ENCODE measurements at regions not wholly inside any gene's neighbourhood (a gene's known extent, or its start where the extent isn't known, plus 50 kb on each side); places are given as distances from the start of the nearest gene placed in this dataset.

DNA sequence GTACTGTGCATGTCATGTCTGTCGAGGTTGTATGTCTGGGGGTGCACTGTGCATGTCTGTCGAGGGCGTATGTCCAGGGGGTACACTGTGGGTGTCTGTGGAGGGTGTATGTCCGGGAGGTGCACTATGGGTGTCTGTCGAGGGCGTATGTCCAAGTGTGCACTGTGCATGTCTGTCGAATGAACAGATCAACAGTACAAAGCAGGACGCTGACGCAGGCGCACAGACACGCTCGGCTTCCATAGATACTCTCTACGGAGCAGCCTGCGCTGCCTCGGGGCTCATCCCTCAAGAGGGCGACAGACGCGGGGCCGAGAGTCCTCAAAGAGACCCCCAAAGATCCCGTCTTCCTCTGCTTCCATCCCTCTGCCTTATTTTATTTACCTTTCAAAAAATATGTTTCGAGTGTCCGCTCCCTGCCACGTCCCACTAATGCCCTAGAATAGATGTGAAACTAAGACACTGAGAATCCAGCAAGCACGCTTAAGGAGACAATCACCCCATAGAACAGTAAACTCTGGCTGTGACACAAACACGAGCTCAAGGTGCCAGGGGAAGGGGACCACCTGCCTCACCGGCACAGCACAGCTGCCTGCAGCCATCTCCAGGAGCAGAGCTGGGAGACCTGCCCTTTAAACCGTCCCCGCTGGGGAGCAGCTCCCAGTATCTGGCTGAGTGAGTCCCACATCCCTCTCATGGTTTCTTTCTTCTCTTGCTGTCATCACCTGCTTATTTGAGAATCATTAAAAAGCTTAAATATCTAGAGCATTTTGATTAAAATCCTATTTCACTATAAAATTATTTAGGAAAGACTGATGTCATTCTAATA, 250.5 kb upstream of the MYT1L start:
- TF ChIP-seq, protein P1, sequence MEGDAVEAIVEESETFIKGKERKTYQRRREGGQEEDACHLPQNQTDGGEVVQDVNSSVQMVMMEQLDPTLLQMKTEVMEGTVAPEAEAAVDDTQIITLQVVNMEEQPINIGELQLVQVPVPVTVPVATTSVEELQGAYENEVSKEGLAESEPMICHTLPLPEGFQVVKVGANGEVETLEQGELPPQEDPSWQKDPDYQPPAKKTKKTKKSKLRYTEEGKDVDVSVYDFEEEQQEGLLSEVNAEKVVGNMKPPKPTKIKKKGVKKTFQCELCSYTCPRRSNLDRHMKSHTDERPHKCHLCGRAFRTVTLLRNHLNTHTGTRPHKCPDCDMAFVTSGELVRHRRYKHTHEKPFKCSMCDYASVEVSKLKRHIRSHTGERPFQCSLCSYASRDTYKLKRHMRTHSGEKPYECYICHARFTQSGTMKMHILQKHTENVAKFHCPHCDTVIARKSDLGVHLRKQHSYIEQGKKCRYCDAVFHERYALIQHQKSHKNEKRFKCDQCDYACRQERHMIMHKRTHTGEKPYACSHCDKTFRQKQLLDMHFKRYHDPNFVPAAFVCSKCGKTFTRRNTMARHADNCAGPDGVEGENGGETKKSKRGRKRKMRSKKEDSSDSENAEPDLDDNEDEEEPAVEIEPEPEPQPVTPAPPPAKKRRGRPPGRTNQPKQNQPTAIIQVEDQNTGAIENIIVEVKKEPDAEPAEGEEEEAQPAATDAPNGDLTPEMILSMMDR (IDR thresholded peaks at IDR 0.05 in 2 of 3, conservative IDR thresholded peaks at IDR 0.05 in 1 of 3; ENCODE audit: borderline replicate concordance in 1 of 3, insufficient read depth in 1 of 3, low read depth in 2 of 3, low read length in 2 of 3): no peak
- TF ChIP-seq SIN3A (IDR thresholded peaks at IDR 0.05; ENCODE audit: low read depth): no peak
- TF ChIP-seq POLR2AphosphoS5 (IDR thresholded peaks at IDR 0.05; ENCODE audit: low read depth, low read length): no peak
- TF ChIP-seq POLR2A (IDR thresholded peaks at IDR 0.05; ENCODE audit: borderline replicate concordance, extremely low read depth, insufficient read depth, insufficient read length): no peak
- no peak for TF ChIP-seq RAD21 (IDR thresholded peaks at IDR 0.05; ENCODE audit: low read depth)
- TF ChIP-seq, protein P2, sequence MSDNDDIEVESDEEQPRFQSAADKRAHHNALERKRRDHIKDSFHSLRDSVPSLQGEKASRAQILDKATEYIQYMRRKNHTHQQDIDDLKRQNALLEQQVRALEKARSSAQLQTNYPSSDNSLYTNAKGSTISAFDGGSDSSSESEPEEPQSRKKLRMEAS (IDR thresholded peaks at IDR 0.05): no peak
- TF ChIP-seq CEBPB (IDR thresholded peaks at IDR 0.05; ENCODE audit: low read depth): no peak
- TF ChIP-seq EZH2 (IDR thresholded peaks at IDR 0.05): no peak
- no peak for TF ChIP-seq ZNF274 (IDR thresholded peaks at IDR 0.05; ENCODE audit: low read depth, low read length)
- no peak for TF ChIP-seq TCF7L2 (IDR thresholded peaks at IDR 0.05; ENCODE audit: borderline replicate concordance, extremely low read depth, insufficient read depth, insufficient read length)
- TF ChIP-seq FOSL1 (IDR thresholded peaks at IDR 0.05; ENCODE audit: low read depth): no peak
- TF ChIP-seq, protein P3, sequence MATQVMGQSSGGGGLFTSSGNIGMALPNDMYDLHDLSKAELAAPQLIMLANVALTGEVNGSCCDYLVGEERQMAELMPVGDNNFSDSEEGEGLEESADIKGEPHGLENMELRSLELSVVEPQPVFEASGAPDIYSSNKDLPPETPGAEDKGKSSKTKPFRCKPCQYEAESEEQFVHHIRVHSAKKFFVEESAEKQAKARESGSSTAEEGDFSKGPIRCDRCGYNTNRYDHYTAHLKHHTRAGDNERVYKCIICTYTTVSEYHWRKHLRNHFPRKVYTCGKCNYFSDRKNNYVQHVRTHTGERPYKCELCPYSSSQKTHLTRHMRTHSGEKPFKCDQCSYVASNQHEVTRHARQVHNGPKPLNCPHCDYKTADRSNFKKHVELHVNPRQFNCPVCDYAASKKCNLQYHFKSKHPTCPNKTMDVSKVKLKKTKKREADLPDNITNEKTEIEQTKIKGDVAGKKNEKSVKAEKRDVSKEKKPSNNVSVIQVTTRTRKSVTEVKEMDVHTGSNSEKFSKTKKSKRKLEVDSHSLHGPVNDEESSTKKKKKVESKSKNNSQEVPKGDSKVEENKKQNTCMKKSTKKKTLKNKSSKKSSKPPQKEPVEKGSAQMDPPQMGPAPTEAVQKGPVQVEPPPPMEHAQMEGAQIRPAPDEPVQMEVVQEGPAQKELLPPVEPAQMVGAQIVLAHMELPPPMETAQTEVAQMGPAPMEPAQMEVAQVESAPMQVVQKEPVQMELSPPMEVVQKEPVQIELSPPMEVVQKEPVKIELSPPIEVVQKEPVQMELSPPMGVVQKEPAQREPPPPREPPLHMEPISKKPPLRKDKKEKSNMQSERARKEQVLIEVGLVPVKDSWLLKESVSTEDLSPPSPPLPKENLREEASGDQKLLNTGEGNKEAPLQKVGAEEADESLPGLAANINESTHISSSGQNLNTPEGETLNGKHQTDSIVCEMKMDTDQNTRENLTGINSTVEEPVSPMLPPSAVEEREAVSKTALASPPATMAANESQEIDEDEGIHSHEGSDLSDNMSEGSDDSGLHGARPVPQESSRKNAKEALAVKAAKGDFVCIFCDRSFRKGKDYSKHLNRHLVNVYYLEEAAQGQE (IDR thresholded peaks at IDR 0.05; ENCODE audit: low read depth): no peak

All from HCT116 (cell line).